ENCODE measurements at regions not wholly inside any gene's neighbourhood (a gene's known extent, or its start where the extent isn't known, plus 50 kb on each side); places are given as distances from the start of the nearest gene placed in this dataset.

GRCh38 chr2:65850695-65851094, 418.3 kb upstream of the SPRED2 start:
- TF ChIP-seq CTCF (IDR thresholded peaks at IDR 0.05; ENCODE audit: insufficient read depth, low read length) (no peak), GABPA (IDR thresholded peaks at IDR 0.05; ENCODE audit: low read depth) (no peak), POLR2AphosphoS5 (IDR thresholded peaks at IDR 0.05; ENCODE audit: low read depth) (no peak)

Data from HL-60 (cell line).